ENCODE measurements at regions not wholly inside any gene's neighbourhood (a gene's known extent, or its start where the extent isn't known, plus 50 kb on each side); places are given as distances from the start of the nearest gene placed in this dataset.

DNA sequence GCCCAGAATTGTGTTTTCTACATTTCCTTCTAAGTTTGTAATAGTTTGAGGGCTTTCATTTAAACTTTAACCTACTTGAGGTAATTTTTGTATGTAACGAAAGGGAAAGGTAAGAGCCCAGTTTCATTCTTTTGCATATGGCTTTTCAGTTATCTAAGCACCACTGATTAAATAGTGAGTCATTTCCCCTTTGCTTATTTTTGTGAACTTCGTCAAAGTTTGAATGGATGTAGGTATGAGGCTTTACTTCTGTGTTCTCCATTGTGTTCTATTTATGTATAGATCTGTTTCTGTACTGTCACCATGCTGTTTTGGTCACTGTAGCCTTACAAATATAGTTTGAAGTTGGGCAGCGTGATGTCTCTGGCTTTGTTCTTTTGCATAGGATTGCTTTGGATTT lies 944.8 kb upstream of the CNTNAP5 start:
- Mint-ChIP-seq H3K4me3 (ENCODE audit: low read depth) (no peak overlapping the region), H3K27me3 (no peaks in the 10 kb centered on the region), H3K36me3 (ENCODE audit: insufficient read depth) (no peaks in the 10 kb centered on the region), H3K27ac (no peak overlapping the region), H3K4me1 (ENCODE audit: low read depth) (peaks cover 5% of the 10 kb centered on the region), H3K9me3 (ENCODE audit: low read depth) (peaks cover 7% of the 10 kb centered on the region)
- no peak for DNase-seq (ENCODE audit: low spot score, unreplicated experiment)
- TF ChIP-seq, protein P1, sequence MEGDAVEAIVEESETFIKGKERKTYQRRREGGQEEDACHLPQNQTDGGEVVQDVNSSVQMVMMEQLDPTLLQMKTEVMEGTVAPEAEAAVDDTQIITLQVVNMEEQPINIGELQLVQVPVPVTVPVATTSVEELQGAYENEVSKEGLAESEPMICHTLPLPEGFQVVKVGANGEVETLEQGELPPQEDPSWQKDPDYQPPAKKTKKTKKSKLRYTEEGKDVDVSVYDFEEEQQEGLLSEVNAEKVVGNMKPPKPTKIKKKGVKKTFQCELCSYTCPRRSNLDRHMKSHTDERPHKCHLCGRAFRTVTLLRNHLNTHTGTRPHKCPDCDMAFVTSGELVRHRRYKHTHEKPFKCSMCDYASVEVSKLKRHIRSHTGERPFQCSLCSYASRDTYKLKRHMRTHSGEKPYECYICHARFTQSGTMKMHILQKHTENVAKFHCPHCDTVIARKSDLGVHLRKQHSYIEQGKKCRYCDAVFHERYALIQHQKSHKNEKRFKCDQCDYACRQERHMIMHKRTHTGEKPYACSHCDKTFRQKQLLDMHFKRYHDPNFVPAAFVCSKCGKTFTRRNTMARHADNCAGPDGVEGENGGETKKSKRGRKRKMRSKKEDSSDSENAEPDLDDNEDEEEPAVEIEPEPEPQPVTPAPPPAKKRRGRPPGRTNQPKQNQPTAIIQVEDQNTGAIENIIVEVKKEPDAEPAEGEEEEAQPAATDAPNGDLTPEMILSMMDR (IDR thresholded peaks at IDR 0.05; ENCODE audit: unreplicated experiment), result no peak

DNA sequence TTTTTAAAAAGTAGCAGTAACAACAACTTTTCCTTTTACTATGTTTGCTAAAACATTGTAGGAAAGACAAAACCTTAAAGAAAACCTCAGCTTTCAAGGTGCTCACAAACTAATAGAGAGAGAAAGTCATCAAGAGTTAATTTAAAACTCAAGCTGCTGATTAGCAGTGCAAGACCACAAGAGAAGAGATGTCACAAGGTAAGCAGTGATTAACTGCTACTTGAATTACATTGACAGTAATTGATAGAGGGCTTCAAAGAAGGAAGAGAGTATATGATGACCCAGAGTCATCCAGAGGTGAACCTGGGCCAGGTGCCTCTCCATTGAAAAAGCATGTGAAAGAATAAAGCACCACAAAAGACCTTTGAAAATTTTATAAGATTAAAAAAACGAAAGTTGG lies 939.6 kb upstream of the CNTNAP5 start:
- TF ChIP-seq, protein P1 (IDR thresholded peaks at IDR 0.05; ENCODE audit: unreplicated experiment), result no peak

DNA sequence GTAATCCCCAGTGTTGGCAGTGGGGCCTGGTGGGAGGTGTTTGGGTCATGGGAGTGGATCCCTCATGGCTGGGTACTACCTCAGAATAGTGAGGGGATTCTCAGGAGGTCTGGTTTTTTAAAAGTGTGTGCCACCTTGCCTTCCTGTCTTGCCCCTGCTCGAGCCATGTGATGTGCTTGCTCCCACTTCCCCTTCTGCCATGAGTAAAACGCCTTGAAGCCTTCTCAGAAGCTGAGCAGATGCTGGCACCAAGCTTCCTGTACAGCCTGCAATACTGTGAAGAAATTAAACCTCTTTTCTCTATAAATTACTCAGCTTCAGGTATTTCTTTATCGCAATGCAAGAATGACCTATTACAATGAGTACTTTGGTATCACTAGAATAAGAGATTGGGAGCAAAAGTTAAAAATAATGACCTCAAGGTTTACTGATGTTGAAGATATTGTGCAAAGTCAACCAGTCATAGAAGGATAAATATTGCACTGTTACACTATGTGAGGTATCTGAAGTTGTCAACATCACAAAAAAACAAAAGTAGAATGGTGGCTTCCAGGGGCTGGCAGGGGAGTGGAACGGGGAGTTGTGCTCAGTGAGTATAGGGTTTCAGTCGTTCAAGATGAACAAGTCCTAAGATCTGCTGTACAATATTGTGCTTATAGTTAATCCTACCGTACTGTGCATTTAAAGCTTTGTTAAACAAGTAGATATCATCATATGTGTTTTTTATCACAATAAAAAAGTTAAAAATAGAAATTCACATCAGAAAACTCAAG lies 938.3 kb upstream of the CNTNAP5 start:
- TF ChIP-seq, protein P1 (IDR thresholded peaks at IDR 0.05; ENCODE audit: unreplicated experiment), result no peak
- no peak overlapping the region for H3K27ac Mint-ChIP-seq
- H3K36me3 Mint-ChIP-seq (ENCODE audit: insufficient read depth), result no peaks in the 10 kb centered on the region
- H3K4me1 Mint-ChIP-seq (ENCODE audit: low read depth), result no peaks in the 10 kb centered on the region
- no peak overlapping the region for H3K4me3 Mint-ChIP-seq (ENCODE audit: low read depth)
- no peaks in the 10 kb centered on the region for H3K9me3 Mint-ChIP-seq (ENCODE audit: low read depth)
- no peaks in the 10 kb centered on the region for H3K27me3 Mint-ChIP-seq
- DNase-seq (ENCODE audit: low spot score, unreplicated experiment), result no peak

More for the DNA sequence above, 939.6 kb upstream of the CNTNAP5 start:
- H3K27me3 Mint-ChIP-seq, result no peaks in the 10 kb centered on the region
- H3K4me3 Mint-ChIP-seq (ENCODE audit: low read depth), result no peak overlapping the region
- no peaks in the 10 kb centered on the region for H3K4me1 Mint-ChIP-seq (ENCODE audit: low read depth)
- no peaks in the 10 kb centered on the region for H3K36me3 Mint-ChIP-seq (ENCODE audit: insufficient read depth)
- DNase-seq (ENCODE audit: low spot score, unreplicated experiment), result no peak
- no peak overlapping the region for H3K27ac Mint-ChIP-seq
- no peaks in the 10 kb centered on the region for H3K9me3 Mint-ChIP-seq (ENCODE audit: low read depth)

DNA sequence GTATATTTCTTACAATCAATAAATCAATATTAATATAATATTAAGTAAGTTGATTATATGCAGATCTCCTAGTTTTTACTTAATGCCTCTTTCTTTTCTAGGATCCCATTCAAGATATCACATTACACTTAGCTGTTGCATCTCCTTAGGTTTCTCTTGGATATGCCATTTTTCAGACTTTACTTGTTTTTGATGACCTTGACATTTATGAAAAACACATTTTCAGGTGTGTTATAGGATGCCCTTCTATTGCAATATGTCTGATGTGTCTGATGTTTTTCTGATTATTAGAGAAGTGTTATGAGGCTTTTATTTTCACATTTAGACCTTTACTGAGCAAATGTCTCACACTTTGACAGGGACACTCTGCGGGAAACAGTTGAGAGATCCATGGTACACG lies 933.6 kb upstream of the CNTNAP5 start:
- no peaks in the 10 kb centered on the region for H3K27me3 Mint-ChIP-seq
- no peak overlapping the region for H3K4me3 Mint-ChIP-seq (ENCODE audit: low read depth)

DNA sequence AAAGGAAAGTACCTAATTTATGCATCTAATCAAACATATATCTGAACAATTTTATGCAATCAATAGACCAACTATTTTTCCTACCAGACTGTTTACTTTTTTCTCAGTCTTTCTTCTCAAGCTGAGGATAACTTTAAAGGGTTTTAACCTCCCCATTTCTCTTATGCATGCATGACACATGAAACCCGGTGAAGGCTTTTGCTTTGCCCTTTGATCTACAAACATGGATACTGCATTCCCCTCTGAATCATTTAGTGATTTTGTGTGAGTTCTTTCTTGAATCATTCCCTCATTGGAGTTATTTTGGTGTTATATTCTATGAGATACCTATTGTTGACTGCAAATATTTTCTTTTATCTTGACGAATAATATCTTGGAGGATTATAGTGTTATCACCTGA lies 931.9 kb upstream of the CNTNAP5 start:
- Mint-ChIP-seq H3K27ac (no peak overlapping the region), H3K4me3 (ENCODE audit: low read depth) (no peak overlapping the region), H3K9me3 (ENCODE audit: low read depth) (no peaks in the 10 kb centered on the region), H3K4me1 (ENCODE audit: low read depth) (peaks cover 1% of the 10 kb centered on the region), H3K36me3 (ENCODE audit: insufficient read depth) (no peaks in the 10 kb centered on the region), H3K27me3 (no peaks in the 10 kb centered on the region)
- DNase-seq (ENCODE audit: low spot score, unreplicated experiment), result no peak
- TF ChIP-seq, protein P1 (IDR thresholded peaks at IDR 0.05; ENCODE audit: unreplicated experiment), result no peak

More for the DNA sequence above, 933.6 kb upstream of the CNTNAP5 start:
- Mint-ChIP-seq H3K36me3 (ENCODE audit: insufficient read depth) (no peaks in the 10 kb centered on the region), H3K27ac (no peak overlapping the region), H3K4me1 (ENCODE audit: low read depth) (peaks cover 1% of the 10 kb centered on the region), H3K9me3 (ENCODE audit: low read depth) (no peaks in the 10 kb centered on the region)
- TF ChIP-seq, protein P1 (IDR thresholded peaks at IDR 0.05; ENCODE audit: unreplicated experiment), result no peak
- no peak for DNase-seq (ENCODE audit: low spot score, unreplicated experiment)
